Endothelial cell of umbilical vein (primary cell): ENCODE measurements at regions not wholly inside any gene's neighbourhood (a gene's known extent, or its start where the extent isn't known, plus 50 kb on each side); places are given as distances from the start of the nearest gene placed in this dataset.

Source experiments
- BruUV-seq: library from RNA; stranded (reverse); fragments of 400-500 nt; replicated peaks from 2 replicates; lab custom pipeline; 2021; lab: Mats Ljungman, UMichigan
- CTCF ChIA-PET: fragments of 300-600, 350-600 bp; sonication (Branson Sonifier 250); formaldehyde crosslinking; loops from one replicate; lab custom pipeline; 2021; ENCODE audit warnings: antibody characterized with exemption, inconsistent platforms; lab: Charles Lee
- POLR2A ChIA-PET: fragments of 300-600, 350-600 bp; sonication (Branson Sonifier 250); formaldehyde crosslinking; loops from one replicate; lab custom pipeline; 2021; ENCODE audit warnings: antibody characterized with exemption, inconsistent platforms; lab: Charles Lee
- DNase-seq: peaks from one replicate; pipeline ENCODE4 v3.0.0-alpha.2; 2011; ENCODE audit warnings: low read depth, low spot score
- FAIRE-seq: peaks from 2 replicates; lab custom pipeline; 2011; peaks lifted over from hg19 to GRCh38; lab: Jason Lieb, UNC
- H2AFZ ChIP-seq: 2 replicates; pipeline ENCODE4 v1.6.0; 2012; ENCODE audit warnings: low read depth, low read length, control low read depth, inconsistent platforms
- H3K27ac ChIP-seq: 2 replicates; pipeline ENCODE4 v1.5.1; 2011; ENCODE audit warnings: low read depth, mild to moderate bottlenecking, control low read depth, low read length, moderate library complexity; ENCODE audit not compliant: insufficient read depth
- H3K27me3 ChIP-seq, 2 experiments: 2 replicates each; pipeline versions ENCODE4 v1.6.0 to v1.6.1; 2011; ENCODE audit warnings: low read length in 2 of 2, mixed read lengths in 1 of 2; ENCODE audit not compliant: control insufficient read depth in 2 of 2, insufficient read depth in 2 of 2
- H3K36me3 ChIP-seq, 2 experiments: 2 replicates in 1 of 2; 3 replicates in 1 of 2; pipeline ENCODE4 v1.5.1; 2011; ENCODE audit warnings: low read length in 2 of 2, mild to moderate bottlenecking in 1 of 2, moderate library complexity in 1 of 2; ENCODE audit not compliant: control insufficient read depth in 2 of 2, insufficient read depth in 2 of 2; ENCODE audit errors: extremely low read depth in 1 of 2
- H3K4me1 ChIP-seq: 3 replicates; pipeline ENCODE4 v1.5.1; 2011; ENCODE audit warnings: mild to moderate bottlenecking, low read length; ENCODE audit not compliant: control insufficient read depth, insufficient read depth; ENCODE audit errors: extremely low read depth
- H3K4me2 ChIP-seq: 2 replicates; pipeline ENCODE4 v1.6.1; 2011; ENCODE audit warnings: low read length, control low read depth, mixed read lengths; ENCODE audit not compliant: insufficient read depth
- H3K4me3 ChIP-seq, 3 experiments: fragments of 200-600 bp in 1 of 3; sonication (generic), shearing (Covaris generic) in 1 of 3; replicated peaks in 1 of 3; 2 replicates each; pipeline ENCODE4 v1.5.1; 2011 to 2016; ENCODE audit warnings: control low read depth in 3 of 3, low read length in 3 of 3, mild to moderate bottlenecking in 2 of 3, inconsistent platforms in 1 of 3, low read depth in 1 of 3, moderate library complexity in 1 of 3; ENCODE audit not compliant: insufficient read depth in 1 of 3
- H3K79me2 ChIP-seq: 2 replicates; pipeline ENCODE4 v1.6.0; 2012; ENCODE audit warnings: low read length, inconsistent platforms; ENCODE audit not compliant: control insufficient read depth, insufficient read depth
- H3K9ac ChIP-seq: replicated peaks from 2 replicates; pipeline ENCODE3; 2011; ENCODE audit warnings: low read length, control low read depth; ENCODE audit not compliant: insufficient read depth; ENCODE audit errors: extremely low read depth
- H3K9me1 ChIP-seq: replicated peaks from 3 replicates; pipeline ENCODE4 v1.6.0; 2011; ENCODE audit warnings: mild to moderate bottlenecking, low read length; ENCODE audit not compliant: control insufficient read depth, insufficient read depth; ENCODE audit errors: extremely low read depth
- H3K9me3 ChIP-seq: replicated peaks from 2 replicates; pipeline ENCODE4 v1.5.1; 2012; ENCODE audit warnings: low read length, inconsistent platforms; ENCODE audit not compliant: control insufficient read depth, insufficient read depth
- H4K20me1 ChIP-seq: replicated peaks from 2 replicates; pipeline ENCODE3; 2011; ENCODE audit warnings: mild to moderate bottlenecking, low read length; ENCODE audit not compliant: control insufficient read depth, insufficient read depth; ENCODE audit errors: extremely low read depth
- EZH2 ChIP-seq: IDR thresholded peaks from 2 replicates; pipeline ENCODE4 v1.6.1; 2012; ENCODE audit warnings: borderline replicate concordance, low read depth, mild to moderate bottlenecking, moderate library complexity, low read length, inconsistent platforms; ENCODE audit not compliant: severe bottlenecking
- FOS ChIP-seq: IDR thresholded peaks from 2 replicates; pipeline ENCODE4 v1.6.1; 2011; ENCODE audit warnings: mild to moderate bottlenecking, low read length, moderate library complexity, borderline replicate concordance; ENCODE audit not compliant: insufficient read depth
- GATA2 ChIP-seq: IDR thresholded peaks from 2 replicates; pipeline ENCODE4 v1.7.0; 2011; ENCODE audit warnings: low read depth, mild to moderate bottlenecking, moderate library complexity, mixed read lengths, low read length; ENCODE audit not compliant: insufficient read length, insufficient read depth
- JUN ChIP-seq: IDR thresholded peaks from 2 replicates; pipeline ENCODE4 v1.6.1; 2011; ENCODE audit warnings: borderline replicate concordance, low read depth; ENCODE audit not compliant: insufficient read length, insufficient read depth
- MYC ChIP-seq: IDR thresholded peaks from one replicate; pipeline ENCODE4 v1.6.1; 2011; ENCODE audit warnings: mild to moderate bottlenecking, low read depth, low read length
- POLR2A ChIP-seq: IDR thresholded peaks from 2 replicates; pipeline ENCODE4 v1.6.1; 2012; ENCODE audit warnings: low read depth, mild to moderate bottlenecking, control low read depth, low read length
- POLR2AphosphoS5 ChIP-seq: IDR thresholded peaks from 2 replicates; pipeline ENCODE4 v1.6.1; 2012; ENCODE audit warnings: low read depth, mild to moderate bottlenecking, control low read depth, low read length, moderate library complexity; ENCODE audit not compliant: insufficient read depth
- dilution Hi-C: fragments of 300-500 bp; cut with MboI; formaldehyde crosslinking; loops from one replicate; pipeline ENCODE4 v1.15.0; 2019; ENCODE audit warnings: low sequenced_read_pairs; ENCODE audit not compliant: extremely low pct_ligation_motif_present
- intact Hi-C: fragments of 100-400 bp; cut with micrococcal nuclease; formaldehyde crosslinking; loops from one replicate; pipeline ENCODE4 v1.10.0; 2022
- TF ChIP-seq, protein P1 (sequence below): IDR thresholded peaks from 2 replicates; pipeline ENCODE4 v1.6.1; 2011; ENCODE audit not compliant: insufficient read depth, insufficient read length
- TF ChIP-seq, protein P2 (sequence below), 2 donors: IDR thresholded peaks; 1 replicate in 1 of 2; 2 replicates in 1 of 2; pipeline ENCODE4 v1.5.1; 2011; ENCODE audit warnings: low read length in 2 of 2, mild to moderate bottlenecking in 2 of 2, moderate library complexity in 2 of 2, control low read depth in 1 of 2, inconsistent platforms in 1 of 2, low read depth in 1 of 2; ENCODE audit not compliant: insufficient read depth in 1 of 2; ENCODE audit errors: extremely low read depth in 1 of 2

DNA sequence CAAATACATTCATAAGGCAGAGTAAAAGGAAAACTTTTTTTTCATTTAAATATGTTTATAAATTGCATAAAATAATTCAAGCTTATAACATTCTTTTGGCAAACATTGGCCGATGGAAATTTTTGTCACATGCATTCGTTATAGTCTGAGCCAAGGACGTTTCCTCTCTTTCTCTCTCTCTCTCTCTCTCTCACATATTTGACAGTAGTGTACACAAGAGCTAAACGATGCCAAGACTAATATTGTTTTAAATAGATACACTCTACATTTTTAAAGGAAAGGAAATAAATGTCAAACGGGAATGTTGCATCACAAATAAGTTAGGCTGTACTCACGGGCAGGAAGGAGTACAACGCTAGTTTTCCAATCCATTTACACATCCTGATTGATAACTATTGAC, 251.1 kb upstream of the SMIM21 start:
- POLR2A ChIA-PET, result no interaction called here

More for the DNA sequence above, 251.1 kb upstream of the SMIM21 start:
- Histone ChIP-seq H3K79me2 (no peaks in the 10 kb centered on the region), H3K27ac (no peak overlapping the region), H3K27me3 (no peaks in the 10 kb centered on the region), H4K20me1 (no peaks in the 10 kb centered on the region), H3K4me3 (no peak overlapping the region), H3K36me3 (no peaks in the 10 kb centered on the region), H3K4me1 (no peaks in the 10 kb centered on the region), H3K9ac (no peak overlapping the region), H3K9me3 (peaks cover 2% of the 10 kb centered on the region), H2AFZ (no peak overlapping the region), H3K4me2 (no peak overlapping the region), H3K9me1 (no peaks in the 10 kb centered on the region)
- DNase-seq, result no peak
- intact Hi-C loops (no loop called here), dilution Hi-C loops (no loop called here)
- TF ChIP-seq, protein P1, sequence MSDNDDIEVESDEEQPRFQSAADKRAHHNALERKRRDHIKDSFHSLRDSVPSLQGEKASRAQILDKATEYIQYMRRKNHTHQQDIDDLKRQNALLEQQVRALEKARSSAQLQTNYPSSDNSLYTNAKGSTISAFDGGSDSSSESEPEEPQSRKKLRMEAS, result no peak
- no peak for TF ChIP-seq GATA2
- TF ChIP-seq FOS, result no peak
- no peak for TF ChIP-seq POLR2A
- no peak for TF ChIP-seq JUN
- no peak for TF ChIP-seq MYC
- TF ChIP-seq POLR2AphosphoS5, result no peak
- TF ChIP-seq, protein P2, sequence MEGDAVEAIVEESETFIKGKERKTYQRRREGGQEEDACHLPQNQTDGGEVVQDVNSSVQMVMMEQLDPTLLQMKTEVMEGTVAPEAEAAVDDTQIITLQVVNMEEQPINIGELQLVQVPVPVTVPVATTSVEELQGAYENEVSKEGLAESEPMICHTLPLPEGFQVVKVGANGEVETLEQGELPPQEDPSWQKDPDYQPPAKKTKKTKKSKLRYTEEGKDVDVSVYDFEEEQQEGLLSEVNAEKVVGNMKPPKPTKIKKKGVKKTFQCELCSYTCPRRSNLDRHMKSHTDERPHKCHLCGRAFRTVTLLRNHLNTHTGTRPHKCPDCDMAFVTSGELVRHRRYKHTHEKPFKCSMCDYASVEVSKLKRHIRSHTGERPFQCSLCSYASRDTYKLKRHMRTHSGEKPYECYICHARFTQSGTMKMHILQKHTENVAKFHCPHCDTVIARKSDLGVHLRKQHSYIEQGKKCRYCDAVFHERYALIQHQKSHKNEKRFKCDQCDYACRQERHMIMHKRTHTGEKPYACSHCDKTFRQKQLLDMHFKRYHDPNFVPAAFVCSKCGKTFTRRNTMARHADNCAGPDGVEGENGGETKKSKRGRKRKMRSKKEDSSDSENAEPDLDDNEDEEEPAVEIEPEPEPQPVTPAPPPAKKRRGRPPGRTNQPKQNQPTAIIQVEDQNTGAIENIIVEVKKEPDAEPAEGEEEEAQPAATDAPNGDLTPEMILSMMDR (IDR thresholded peaks at IDR 0.05; ENCODE audit: extremely low read depth in 1 of 2, insufficient read depth in 1 of 2, low read depth in 1 of 2, low read length in 2 of 2), result no peak
- TF ChIP-seq EZH2, result no peak
- no TSS peak for BruUV-seq
- FAIRE-seq, result no peak
- CTCF ChIA-PET, result no interaction called here
